Transverse colon (tissue), 4 donors: ENCODE measurements at regions not wholly inside any gene's neighbourhood (a gene's known extent, or its start where the extent isn't known, plus 50 kb on each side); places are given as distances from the start of the nearest gene placed in this dataset.

Experiments
- DNase-seq: peaks from one replicate; pipeline ENCODE4 v3.0.0-alpha.2; 2019
- H3K27ac ChIP-seq, 4 donors: fragments of 200-600 bp; sonication (generic); 2 replicates each; pipeline ENCODE4 v1.5.1; 2016 to 2018; ENCODE audit warnings: inconsistent platforms in 4 of 4
- H3K27me3 ChIP-seq: fragments of 200-600 bp; sonication (generic); 2 replicates; pipeline ENCODE4 v1.5.1; 2017; ENCODE audit warnings: inconsistent platforms
- H3K36me3 ChIP-seq, 4 donors: fragments of 200-600 bp; sonication (generic); 2 replicates each; pipeline ENCODE4 v1.5.1; 2017 to 2019; ENCODE audit warnings: inconsistent platforms in 4 of 4
- H3K4me1 ChIP-seq, 4 donors: fragments of 200-600 bp; sonication (generic); 2 replicates each; pipeline ENCODE4 v1.5.1; 2017 to 2020; ENCODE audit warnings: inconsistent platforms in 4 of 4
- H3K4me3 ChIP-seq, 4 donors: fragments of 200-600 bp; sonication (generic); 1 replicate in 1 of 4; 2 replicates in 3 of 4; pipeline versions ENCODE4 v1.5.1 to v1.6.1; 2017 to 2019; ENCODE audit warnings: inconsistent platforms in 4 of 4
- H3K9me3 ChIP-seq, 2 donors: fragments of 200-600 bp; sonication (generic); 2 replicates each; pipeline ENCODE4 v1.5.1; 2017 to 2019; ENCODE audit warnings: inconsistent platforms in 2 of 2
- CTCF ChIP-seq, 5 experiments: fragments of 200-600 bp in 3 of 5; fragments of 450-650 bp in 2 of 5; sonication (generic) in 3 of 5; IDR thresholded peaks; 1 replicate in 2 of 5; 2 replicates in 3 of 5; pipeline ENCODE4 v1.5.1; 2016 to 2017; ENCODE audit warnings: antibody characterized with exemption in 5 of 5, inconsistent platforms in 3 of 5, mild to moderate bottlenecking in 2 of 5, moderate library complexity in 1 of 5
- EP300 ChIP-seq: sonication (generic); formaldehyde crosslinking; IDR thresholded peaks from one replicate; pipeline ENCODE4 v1.6.1; 2017; ENCODE audit warnings: antibody characterized with exemption, low read depth
- POLR2A ChIP-seq: fragments of 450-650 bp; IDR thresholded peaks from one replicate; pipeline ENCODE4 v1.6.1; 2016; ENCODE audit warnings: antibody characterized with exemption, mild to moderate bottlenecking, moderate library complexity
- POLR2AphosphoS5 ChIP-seq, 3 donors: sonication (generic); formaldehyde crosslinking; IDR thresholded peaks; one replicate each; pipeline ENCODE4 v1.6.1; 2016; ENCODE audit warnings: antibody characterized with exemption in 3 of 3
- WGBS, 2 donors: methylation state at CpG; one replicate each; pipeline ENCODE4 v1.1.5; 2018; ENCODE audit warnings: low coverage in 1 of 2; 5-methylcytosine and 5-hydroxymethylcytosine counted together
- in situ Hi-C, 4 donors: fragments of 200-750 bp; cut with MboI; loops; one replicate each; pipeline versions ENCODE4 v1.15.0 to v1.15.1; 2017; ENCODE audit warnings: low sequenced_read_pairs in 3 of 4, low pct_ligation_motif_present in 1 of 4, low pct_unique_long_range_greater_than_20kb in 1 of 4
- intact Hi-C: fragments of 100-400 bp; cut with DNase I; formaldehyde crosslinking; loops from one replicate; pipeline ENCODE4 v1.15.1; 2023; ENCODE audit warnings: low total_unique reads

DNA sequence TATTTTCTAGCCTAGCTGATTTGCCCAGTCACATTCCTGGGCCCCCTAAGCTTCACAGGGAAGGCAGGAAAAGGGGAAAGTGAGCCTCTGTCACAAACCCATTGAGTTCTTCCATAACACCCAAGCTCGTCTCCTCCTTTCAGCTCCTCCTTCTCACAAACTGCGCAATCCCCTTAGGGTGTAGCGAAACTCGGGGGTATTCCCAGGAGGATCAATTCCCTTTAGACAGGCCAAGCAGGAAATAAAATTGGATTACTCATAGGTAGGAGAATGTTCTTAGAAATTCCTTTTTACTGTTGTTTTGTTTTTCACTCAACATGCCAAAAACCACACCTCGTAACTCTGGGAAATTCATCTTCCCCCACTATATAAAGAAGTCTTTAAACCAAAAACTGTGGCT, 139.3 kb downstream of the IRS2 start:
- in situ Hi-C loops (no loop called here), intact Hi-C loops (no loop called here)
- WGBS, 2 donors = 78 to 86% methylated on average over 5 of the region's 5 CpGs
- H3K4me1 ChIP-seq = peaks cover 0 to 6% (median 0%) of the 10 kb centered on the region in 4 donors
- H3K4me3 ChIP-seq = no peak overlapping the region
- peak overlapping the region in 1 of 4 donors; percentile 19 for H3K27ac ChIP-seq
- H3K9me3 ChIP-seq = no peaks in the 10 kb centered on the region
- no peak for TF ChIP-seq POLR2A
- TF ChIP-seq POLR2AphosphoS5 (IDR thresholded peaks at IDR 0.05) = no peak
- no peak for TF ChIP-seq CTCF (IDR thresholded peaks at IDR 0.05)
- TF ChIP-seq EP300 = no peak
- no peaks in the 10 kb centered on the region for H3K36me3 ChIP-seq
- no peaks in the 10 kb centered on the region for H3K27me3 ChIP-seq
- DNase-seq = no peak

GRCh38 chr13:109646423-109646822, 140.0 kb downstream of the IRS2 start:
- H3K4me1 ChIP-seq = peaks cover 0 to 6% (median 0%) of the 10 kb centered on the region in 4 donors
- TF ChIP-seq POLR2AphosphoS5 (IDR thresholded peaks at IDR 0.05) (no peak), CTCF (IDR thresholded peaks at IDR 0.05) (no peak), EP300 (no peak), POLR2A (no peak)
- 83 to 89% methylated on average over 4 to 5 of the region's 5 CpGs for WGBS, 2 donors
- DNase-seq = no peak
- H3K9me3 ChIP-seq = no peaks in the 10 kb centered on the region
- no peak overlapping the region for H3K4me3 ChIP-seq
- peak overlapping the region in 1 of 4 donors; percentile 19 for H3K27ac ChIP-seq
- no peaks in the 10 kb centered on the region for H3K36me3 ChIP-seq
- no peaks in the 10 kb centered on the region for H3K27me3 ChIP-seq
- in situ Hi-C loops = no loop called here
- intact Hi-C loops = no loop called here

GRCh38 chr13:109645831-109646230, 140.6 kb downstream of the IRS2 start:
- Histone ChIP-seq H3K4me3 (no peak overlapping the region), H3K27ac (no peak overlapping the region), H3K4me1 (peaks cover 0 to 6% (median 0%) of the 10 kb centered on the region in 4 donors), H3K9me3 (no peaks in the 10 kb centered on the region), H3K36me3 (no peaks in the 10 kb centered on the region), H3K27me3 (no peaks in the 10 kb centered on the region)
- 86% methylated on average over 6 of the region's 6 CpGs; no CpG with 5 or more reads in 1 of the 2 donors for WGBS, 2 donors
- intact Hi-C loops (no loop called here), in situ Hi-C loops (no loop called here)
- TF ChIP-seq CTCF (IDR thresholded peaks at IDR 0.05) (no peak), POLR2A (no peak), EP300 (no peak), POLR2AphosphoS5 (IDR thresholded peaks at IDR 0.05) (no peak)
- no peak for DNase-seq

GRCh38 chr13:109644956-109645355, 141.4 kb downstream of the IRS2 start:
- no peak for DNase-seq
- 86 to 95% methylated on average over 3 to 4 of the region's 4 CpGs for WGBS, 2 donors
- H3K4me1 ChIP-seq = peaks cover 0 to 6% (median 0%) of the 10 kb centered on the region in 4 donors
- TF ChIP-seq EP300 = no peak
- no peaks in the 10 kb centered on the region for H3K36me3 ChIP-seq
- H3K27ac ChIP-seq = no peak overlapping the region
- in situ Hi-C loops = no loop called here
- H3K27me3 ChIP-seq = no peaks in the 10 kb centered on the region
- H3K4me3 ChIP-seq = no peak overlapping the region
- no peaks in the 10 kb centered on the region for H3K9me3 ChIP-seq
- intact Hi-C loops = no loop called here

DNA sequence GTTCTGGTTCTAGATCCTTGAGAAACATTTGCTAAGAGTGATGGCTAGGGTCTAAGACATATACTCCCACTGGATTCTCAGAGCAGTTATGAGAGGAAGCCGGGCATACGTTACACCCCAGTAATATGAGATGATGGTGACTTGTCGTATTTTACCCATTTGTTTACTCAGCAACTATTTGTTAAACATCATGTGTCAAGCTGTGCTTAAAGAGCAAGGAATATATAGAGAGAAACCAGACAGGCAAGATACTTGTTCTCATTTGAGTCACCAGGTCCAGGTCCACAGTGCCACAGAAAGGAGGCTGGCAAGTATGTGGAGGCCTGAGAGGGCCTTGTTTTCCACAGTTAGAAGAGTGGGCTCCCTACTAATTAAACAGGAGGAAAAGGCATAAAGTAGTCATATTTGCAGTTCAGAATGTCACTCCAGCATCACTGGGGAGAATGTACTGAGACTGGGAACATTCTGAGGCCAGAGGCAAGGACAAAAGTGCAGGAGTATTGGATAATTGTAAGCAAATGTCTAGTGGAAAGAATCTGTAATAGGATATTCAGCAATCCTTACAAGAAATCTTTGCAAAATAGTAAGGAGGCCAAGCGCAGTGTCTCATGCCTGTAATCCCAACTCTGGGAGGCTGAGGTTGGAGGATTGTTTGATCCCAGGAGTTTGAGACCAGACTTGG, 142.2 kb downstream of the IRS2 start:
- in situ Hi-C loops = no loop called here
- intact Hi-C loops = no loop called here
- Histone ChIP-seq H3K9me3 (no peaks in the 10 kb centered on the region), H3K27me3 (no peaks in the 10 kb centered on the region), H3K36me3 (no peaks in the 10 kb centered on the region), H3K4me1 (no peaks in the 10 kb centered on the region), H3K4me3 (no peak overlapping the region), H3K27ac (no peak overlapping the region)
- DNase-seq = no peak
- no peak for TF ChIP-seq CTCF (IDR thresholded peaks at IDR 0.05)
- TF ChIP-seq POLR2A = no peak
- 43 to 67% methylated on average over 2 to 4 of the region's 4 CpGs for WGBS, 2 donors
